Mesodermal cell (in vitro differentiated cells): ENCODE measurements at regions not wholly inside any gene's neighbourhood (a gene's known extent, or its start where the extent isn't known, plus 50 kb on each side); places are given as distances from the start of the nearest gene placed in this dataset.

Source experiments
- H3K27ac ChIP-seq: 2 replicates; pipeline ENCODE4 v1.7.0; 2013; ENCODE audit warnings: mild to moderate bottlenecking, low read depth, low read length, moderate library complexity; ENCODE audit not compliant: severe bottlenecking
- H3K36me3 ChIP-seq: 2 replicates; pipeline ENCODE4 v1.7.1; 2013; ENCODE audit warnings: mild to moderate bottlenecking, low read length, moderate library complexity; ENCODE audit not compliant: control insufficient read depth, insufficient read depth
- H3K4me1 ChIP-seq: one replicate; pipeline ENCODE4 v1.7.1; 2013; ENCODE audit warnings: mild to moderate bottlenecking, low read length; ENCODE audit not compliant: insufficient read depth, control insufficient read depth, poor library complexity, severe bottlenecking
- H3K4me3 ChIP-seq: 2 replicates; pipeline ENCODE4 v1.7.0; 2013; ENCODE audit warnings: low read length, control low read depth, mild to moderate bottlenecking; ENCODE audit not compliant: insufficient read depth, poor library complexity, severe bottlenecking; ENCODE audit errors: extremely low read depth
- H3K9me3 ChIP-seq: 2 replicates; pipeline ENCODE4 v1.7.1; 2013; ENCODE audit warnings: mild to moderate bottlenecking, low read length, moderate library complexity; ENCODE audit not compliant: control insufficient read depth
- WGBS, 2 experiments: methylation state at CpG; one replicate each; pipeline ENCODE4 v1.1.5; 2013; ENCODE audit warnings: missing lambda C conversion rate in 2 of 2; ENCODE audit not compliant: insufficient coverage in 2 of 2; 5-methylcytosine and 5-hydroxymethylcytosine counted together

GRCh38 chr13:58960888-58961287 is 1202.8 kb downstream of the DIAPH3 start:
- no CpG with 5 or more reads among the region's 2 CpGs for WGBS, 2 experiments
- H3K9me3 ChIP-seq: no peaks in the 10 kb centered on the region
- H3K36me3 ChIP-seq: no peaks in the 10 kb centered on the region
- H3K27ac ChIP-seq: no peak overlapping the region
- H3K4me3 ChIP-seq: no peak overlapping the region
- no peaks in the 10 kb centered on the region for H3K4me1 ChIP-seq

- Histone ChIP-seq H3K9me3 (no peaks in the 10 kb centered on the region), H3K4me3 (no peak overlapping the region), H3K27ac (no peak overlapping the region), H3K4me1 (no peaks in the 10 kb centered on the region), H3K36me3 (no peaks in the 10 kb centered on the region)
- WGBS, 2 experiments: no CpG with 5 or more reads among the region's 2 CpGs
Observed at GRCh38 chr13:58963321-58963720, 1200.4 kb downstream of the DIAPH3 start.

- Histone ChIP-seq H3K4me1 (no peaks in the 10 kb centered on the region), H3K36me3 (no peaks in the 10 kb centered on the region), H3K27ac (no peak overlapping the region), H3K9me3 (peaks cover under 1% of the 10 kb centered on the region), H3K4me3 (no peak overlapping the region)
- WGBS, 2 experiments: 80 to 84% methylated on average over 1 to 2 of the region's 3 CpGs
Observed at GRCh38 chr13:58964048-58964447, 1199.7 kb downstream of the DIAPH3 start.

- H3K4me1 ChIP-seq: peaks cover 6% of the 10 kb centered on the region
- 95% methylated on average over 4 of the region's 6 CpGs; no CpG with 5 or more reads in 1 of the 2 experiments for WGBS, 2 experiments
- no peak overlapping the region for H3K27ac ChIP-seq
Observed at GRCh38 chr13:58977085-58977484, 1186.6 kb downstream of the DIAPH3 start.

GRCh38 chr13:58978331-58978730 is 1185.4 kb downstream of the DIAPH3 start:
- no peaks in the 10 kb centered on the region for H3K9me3 ChIP-seq
- no CpG with 5 or more reads among the region's 1 CpG for WGBS, 2 experiments
- H3K4me3 ChIP-seq: no peak overlapping the region
- no peak overlapping the region for H3K27ac ChIP-seq
- H3K4me1 ChIP-seq: no peaks in the 10 kb centered on the region
- H3K36me3 ChIP-seq: no peaks in the 10 kb centered on the region

More at GRCh38 chr13:58977085-58977484, 1186.6 kb downstream of the DIAPH3 start:
- Histone ChIP-seq H3K9me3 (no peaks in the 10 kb centered on the region), H3K4me3 (no peak overlapping the region), H3K36me3 (no peaks in the 10 kb centered on the region)

- H3K4me3 ChIP-seq: no peak overlapping the region
- H3K36me3 ChIP-seq: no peaks in the 10 kb centered on the region
- 83% methylated on average over 1 of the region's 2 CpGs; no CpG with 5 or more reads in 1 of the 2 experiments for WGBS, 2 experiments
- H3K27ac ChIP-seq: no peak overlapping the region
- H3K4me1 ChIP-seq: no peaks in the 10 kb centered on the region
- no peaks in the 10 kb centered on the region for H3K9me3 ChIP-seq
Observed at GRCh38 chr13:58979851-58980250, 1183.9 kb downstream of the DIAPH3 start.

GRCh38 chr13:58985845-58986244 is 1177.9 kb downstream of the DIAPH3 start:
- Histone ChIP-seq H3K36me3 (no peaks in the 10 kb centered on the region), H3K27ac (no peak overlapping the region), H3K4me3 (no peak overlapping the region), H3K9me3 (no peaks in the 10 kb centered on the region), H3K4me1 (peaks cover 3% of the 10 kb centered on the region)
- WGBS, 2 experiments: 88 to 100% methylated on average over 2 of the region's 3 CpGs

- WGBS, 2 experiments: 100% methylated on average over 1 of the region's 1 CpG; no CpG with 5 or more reads in 1 of the 2 experiments
- Histone ChIP-seq H3K9me3 (no peaks in the 10 kb centered on the region), H3K27ac (no peak overlapping the region), H3K36me3 (no peaks in the 10 kb centered on the region), H3K4me3 (no peak overlapping the region), H3K4me1 (peaks cover 5% of the 10 kb centered on the region)
Observed at GRCh38 chr13:58989556-58989955, 1174.2 kb downstream of the DIAPH3 start.

- no peaks in the 10 kb centered on the region for H3K9me3 ChIP-seq
- WGBS, 2 experiments: 76 to 83% methylated on average over 3 of the region's 3 CpGs
- H3K4me3 ChIP-seq: no peak overlapping the region
- no peak overlapping the region for H3K27ac ChIP-seq
- no peaks in the 10 kb centered on the region for H3K36me3 ChIP-seq
- H3K4me1 ChIP-seq: peaks cover 5% of the 10 kb centered on the region
Observed at GRCh38 chr13:58991826-58992477, 1171.8 kb downstream of the DIAPH3 start.

GRCh38 chr13:58992478-58993042 is 1171.2 kb downstream of the DIAPH3 start:
- Histone ChIP-seq H3K4me1 (peaks cover 5% of the 10 kb centered on the region), H3K36me3 (no peaks in the 10 kb centered on the region), H3K4me3 (no peak overlapping the region), H3K9me3 (no peaks in the 10 kb centered on the region), H3K27ac (no peak overlapping the region)
- WGBS, 2 experiments: 90 to 98% methylated on average over 5 of the region's 5 CpGs

GRCh38 chr13:58994077-58994476 is 1169.7 kb downstream of the DIAPH3 start:
- Histone ChIP-seq H3K4me3 (no peak overlapping the region), H3K9me3 (no peaks in the 10 kb centered on the region), H3K36me3 (no peaks in the 10 kb centered on the region), H3K27ac (no peak overlapping the region), H3K4me1 (peaks cover 5% of the 10 kb centered on the region)
- 100% methylated on average over 1 of the region's 4 CpGs; no CpG with 5 or more reads in 1 of the 2 experiments for WGBS, 2 experiments
